ENCODE measurements at regions not wholly inside any gene's neighbourhood (a gene's known extent, or its start where the extent isn't known, plus 50 kb on each side); places are given as distances from the start of the nearest gene placed in this dataset.

GRCh38 chr7:41222746-41223145 lies 480.1 kb downstream of the INHBA start:
- TF ChIP-seq POU6F1 (CRISPR knock-in tag; IDR thresholded peaks at IDR 0.05; ENCODE audit: borderline replicate concordance, low read depth) (no peak), ISL1 (CRISPR knock-in tag; IDR thresholded peaks at IDR 0.05) (no peak), ZFP3 (CRISPR knock-in tag; IDR thresholded peaks at IDR 0.05) (no peak), CSDC2 (CRISPR knock-in tag; IDR thresholded peaks at IDR 0.05) (no peak), ZNF8 (CRISPR knock-in tag; IDR thresholded peaks at IDR 0.05) (no peak), ZNF70 (CRISPR knock-in tag; IDR thresholded peaks at IDR 0.05) (no peak), TCF4 (CRISPR knock-in tag; IDR thresholded peaks at IDR 0.05; ENCODE audit: borderline replicate concordance) (no peak), ESRRG (CRISPR knock-in tag; IDR thresholded peaks at IDR 0.05) (no peak), TOX (CRISPR knock-in tag; IDR thresholded peaks at IDR 0.05; ENCODE audit: borderline replicate concordance) (no peak), PATZ1 (CRISPR knock-in tag; IDR thresholded peaks at IDR 0.05; ENCODE audit: borderline replicate concordance) (no peak), ZC3H10 (CRISPR knock-in tag; IDR thresholded peaks at IDR 0.05) (no peak), ARNTL (CRISPR knock-in tag; IDR thresholded peaks at IDR 0.05; ENCODE audit: borderline replicate concordance, low read depth) (no peak)
- TF ChIP-seq, protein P1, sequence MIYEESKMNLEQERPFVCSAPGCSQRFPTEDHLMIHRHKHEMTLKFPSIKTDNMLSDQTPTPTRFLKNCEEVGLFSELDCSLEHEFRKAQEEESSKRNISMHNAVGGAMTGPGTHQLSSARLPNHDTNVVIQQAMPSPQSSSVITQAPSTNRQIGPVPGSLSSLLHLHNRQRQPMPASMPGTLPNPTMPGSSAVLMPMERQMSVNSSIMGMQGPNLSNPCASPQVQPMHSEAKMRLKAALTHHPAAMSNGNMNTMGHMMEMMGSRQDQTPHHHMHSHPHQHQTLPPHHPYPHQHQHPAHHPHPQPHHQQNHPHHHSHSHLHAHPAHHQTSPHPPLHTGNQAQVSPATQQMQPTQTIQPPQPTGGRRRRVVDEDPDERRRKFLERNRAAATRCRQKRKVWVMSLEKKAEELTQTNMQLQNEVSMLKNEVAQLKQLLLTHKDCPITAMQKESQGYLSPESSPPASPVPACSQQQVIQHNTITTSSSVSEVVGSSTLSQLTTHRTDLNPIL (CRISPR knock-in tag; IDR thresholded peaks at IDR 0.05; ENCODE audit: low read depth): no peak
- TF ChIP-seq, protein P2, sequence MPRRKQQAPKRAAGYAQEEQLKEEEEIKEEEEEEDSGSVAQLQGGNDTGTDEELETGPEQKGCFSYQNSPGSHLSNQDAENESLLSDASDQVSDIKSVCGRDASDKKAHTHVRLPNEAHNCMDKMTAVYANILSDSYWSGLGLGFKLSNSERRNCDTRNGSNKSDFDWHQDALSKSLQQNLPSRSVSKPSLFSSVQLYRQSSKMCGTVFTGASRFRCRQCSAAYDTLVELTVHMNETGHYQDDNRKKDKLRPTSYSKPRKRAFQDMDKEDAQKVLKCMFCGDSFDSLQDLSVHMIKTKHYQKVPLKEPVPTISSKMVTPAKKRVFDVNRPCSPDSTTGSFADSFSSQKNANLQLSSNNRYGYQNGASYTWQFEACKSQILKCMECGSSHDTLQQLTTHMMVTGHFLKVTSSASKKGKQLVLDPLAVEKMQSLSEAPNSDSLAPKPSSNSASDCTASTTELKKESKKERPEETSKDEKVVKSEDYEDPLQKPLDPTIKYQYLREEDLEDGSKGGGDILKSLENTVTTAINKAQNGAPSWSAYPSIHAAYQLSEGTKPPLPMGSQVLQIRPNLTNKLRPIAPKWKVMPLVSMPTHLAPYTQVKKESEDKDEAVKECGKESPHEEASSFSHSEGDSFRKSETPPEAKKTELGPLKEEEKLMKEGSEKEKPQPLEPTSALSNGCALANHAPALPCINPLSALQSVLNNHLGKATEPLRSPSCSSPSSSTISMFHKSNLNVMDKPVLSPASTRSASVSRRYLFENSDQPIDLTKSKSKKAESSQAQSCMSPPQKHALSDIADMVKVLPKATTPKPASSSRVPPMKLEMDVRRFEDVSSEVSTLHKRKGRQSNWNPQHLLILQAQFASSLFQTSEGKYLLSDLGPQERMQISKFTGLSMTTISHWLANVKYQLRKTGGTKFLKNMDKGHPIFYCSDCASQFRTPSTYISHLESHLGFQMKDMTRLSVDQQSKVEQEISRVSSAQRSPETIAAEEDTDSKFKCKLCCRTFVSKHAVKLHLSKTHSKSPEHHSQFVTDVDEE (CRISPR knock-in tag; IDR thresholded peaks at IDR 0.05): no peak

Measured in SK-N-SH treated with all-trans-retinoic acid at 6 μM for 48 hours (cell line).